ENCODE measurements at regions not wholly inside any gene's neighbourhood (a gene's known extent, or its start where the extent isn't known, plus 50 kb on each side); places are given as distances from the start of the nearest gene placed in this dataset.

GRCh38 chr5:120098426-120098825, 365.7 kb upstream of the PRR16 start:
- TF ChIP-seq CTCF (IDR thresholded peaks at IDR 0.05) (no peak), POLR2A (IDR thresholded peaks at IDR 0.05) (no peak)
